ENCODE measurements at regions not wholly inside any gene's neighbourhood (a gene's known extent, or its start where the extent isn't known, plus 50 kb on each side); places are given as distances from the start of the nearest gene placed in this dataset.
"Not testable (repeated sequence)": the region's sequence is repeated elsewhere in the genome, so short reads cannot be mapped to it uniquely, and the experiment has no call there.

DNA sequence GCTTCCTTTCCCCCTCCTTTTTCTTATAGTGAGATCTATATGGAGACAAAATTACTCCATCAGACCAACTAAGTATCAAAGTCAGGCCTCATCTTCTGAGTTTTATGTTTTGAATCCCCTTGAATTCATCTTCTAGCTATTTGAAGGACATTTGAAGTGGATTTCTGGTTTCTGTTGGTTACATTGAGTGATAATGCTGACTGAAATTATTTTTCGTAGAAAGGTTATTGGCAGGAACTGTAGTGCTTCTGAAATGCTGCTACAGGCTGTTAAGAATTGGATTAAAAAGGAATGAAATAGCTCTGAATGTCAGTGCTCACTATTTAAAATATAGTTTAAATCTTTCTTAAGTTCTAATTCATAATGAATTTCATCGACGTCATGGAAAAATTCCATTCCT lies 361.0 kb upstream of the TMEFF2 start:
- Mint-ChIP-seq H3K4me1 (no peaks in the 10 kb centered on the region), H3K9me3 (no peaks in the 10 kb centered on the region), H3K27ac (no peak overlapping the region), H3K27me3 (ENCODE audit: low read depth, poor library complexity) (peaks cover 11% of the 10 kb centered on the region), H3K4me3 (no peak overlapping the region), H3K36me3 (ENCODE audit: low read depth) (no peaks in the 10 kb centered on the region)
- DNase-seq, result no peak
- TF ChIP-seq, protein P1, sequence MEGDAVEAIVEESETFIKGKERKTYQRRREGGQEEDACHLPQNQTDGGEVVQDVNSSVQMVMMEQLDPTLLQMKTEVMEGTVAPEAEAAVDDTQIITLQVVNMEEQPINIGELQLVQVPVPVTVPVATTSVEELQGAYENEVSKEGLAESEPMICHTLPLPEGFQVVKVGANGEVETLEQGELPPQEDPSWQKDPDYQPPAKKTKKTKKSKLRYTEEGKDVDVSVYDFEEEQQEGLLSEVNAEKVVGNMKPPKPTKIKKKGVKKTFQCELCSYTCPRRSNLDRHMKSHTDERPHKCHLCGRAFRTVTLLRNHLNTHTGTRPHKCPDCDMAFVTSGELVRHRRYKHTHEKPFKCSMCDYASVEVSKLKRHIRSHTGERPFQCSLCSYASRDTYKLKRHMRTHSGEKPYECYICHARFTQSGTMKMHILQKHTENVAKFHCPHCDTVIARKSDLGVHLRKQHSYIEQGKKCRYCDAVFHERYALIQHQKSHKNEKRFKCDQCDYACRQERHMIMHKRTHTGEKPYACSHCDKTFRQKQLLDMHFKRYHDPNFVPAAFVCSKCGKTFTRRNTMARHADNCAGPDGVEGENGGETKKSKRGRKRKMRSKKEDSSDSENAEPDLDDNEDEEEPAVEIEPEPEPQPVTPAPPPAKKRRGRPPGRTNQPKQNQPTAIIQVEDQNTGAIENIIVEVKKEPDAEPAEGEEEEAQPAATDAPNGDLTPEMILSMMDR (IDR thresholded peaks at IDR 0.05), result no peak

DNA sequence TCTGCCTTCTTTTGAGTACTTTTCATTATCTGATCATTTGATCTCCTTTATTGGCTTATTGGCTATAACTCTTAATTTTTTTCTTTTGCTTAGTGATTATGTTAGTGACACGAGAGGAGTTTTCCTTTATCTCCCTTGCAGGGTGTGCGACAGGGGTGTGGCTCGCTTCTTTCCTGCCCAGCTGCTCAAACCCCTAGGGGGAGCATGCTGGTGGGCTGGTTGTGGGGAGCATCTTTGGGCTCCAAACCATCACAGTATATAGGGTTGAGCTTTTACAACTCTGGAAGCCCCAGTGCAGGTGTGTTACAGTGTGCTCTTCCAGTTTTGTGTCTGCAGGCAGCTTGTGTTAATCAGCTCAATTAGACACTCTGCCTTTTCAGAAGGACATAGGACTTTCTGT lies 357.0 kb upstream of the TMEFF2 start:
- Mint-ChIP-seq H3K9me3 (no peaks in the 10 kb centered on the region), H3K4me1 (no peaks in the 10 kb centered on the region), H3K27me3 (ENCODE audit: low read depth, poor library complexity) (peaks cover 11% of the 10 kb centered on the region), H3K27ac (no peak overlapping the region), H3K36me3 (ENCODE audit: low read depth) (no peaks in the 10 kb centered on the region), H3K4me3 (no peak overlapping the region)
- DNase-seq, result no peak
- TF ChIP-seq, protein P1 (IDR thresholded peaks at IDR 0.05), result no peak

DNA sequence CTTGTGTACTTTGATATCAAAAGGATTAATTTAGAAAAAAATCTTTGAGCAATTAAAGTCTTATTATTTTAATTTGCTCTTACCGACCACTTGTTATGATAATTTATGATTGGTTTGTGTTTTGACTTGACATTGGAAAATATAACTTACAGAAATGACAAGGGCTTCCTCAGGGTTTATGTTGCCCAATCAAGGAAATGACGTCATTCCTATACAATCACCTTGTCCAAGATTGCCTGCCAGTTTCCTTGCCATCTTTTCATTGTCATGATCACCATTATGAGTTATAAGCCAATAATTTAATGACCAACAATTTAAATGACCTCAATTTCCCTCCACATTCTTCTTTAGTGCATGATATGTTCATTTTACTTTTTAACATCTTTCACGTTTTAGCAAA lies 351.8 kb upstream of the TMEFF2 start:
- no peaks in the 10 kb centered on the region for H3K27me3 Mint-ChIP-seq (ENCODE audit: low read depth, poor library complexity)
- H3K36me3 Mint-ChIP-seq (ENCODE audit: low read depth), result no peaks in the 10 kb centered on the region
- H3K4me1 Mint-ChIP-seq, result peaks cover 10% of the 10 kb centered on the region
- DNase-seq, result no peak
- no peak overlapping the region for H3K27ac Mint-ChIP-seq
- no peaks in the 10 kb centered on the region for H3K9me3 Mint-ChIP-seq
- no peak overlapping the region for H3K4me3 Mint-ChIP-seq
- TF ChIP-seq, protein P1 (IDR thresholded peaks at IDR 0.05), result no peak

DNA sequence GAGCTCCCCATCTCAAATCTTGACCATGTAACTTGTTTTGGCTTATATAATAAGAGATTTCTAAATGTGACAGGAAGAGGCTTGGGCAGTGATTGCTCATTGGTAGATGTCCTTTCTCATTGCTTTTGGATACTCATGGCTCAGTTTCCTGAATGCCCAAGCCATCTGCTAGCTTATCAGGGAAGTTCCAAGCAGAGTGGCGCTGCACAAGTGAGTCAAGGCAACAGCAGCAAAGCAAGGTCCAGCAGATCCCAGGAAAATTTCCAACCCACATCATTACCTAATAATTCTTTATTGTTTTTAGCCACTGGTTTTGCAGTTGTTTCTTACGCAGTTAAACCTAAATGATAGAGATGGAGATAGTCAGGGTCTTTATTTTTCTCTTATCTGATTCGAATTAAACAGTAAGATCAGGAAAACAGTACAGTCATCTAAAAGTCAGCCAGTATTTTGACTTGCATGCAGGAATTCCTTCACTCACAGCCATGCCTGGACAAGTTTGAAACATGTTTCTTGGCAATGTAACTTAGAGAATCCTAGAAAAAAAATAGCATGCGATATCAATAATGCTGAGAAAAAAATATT lies 349.7 kb upstream of the TMEFF2 start:
- Mint-ChIP-seq H3K27me3 (ENCODE audit: low read depth, poor library complexity) (no peaks in the 10 kb centered on the region), H3K4me1 (peaks cover 10% of the 10 kb centered on the region), H3K36me3 (ENCODE audit: low read depth) (no peaks in the 10 kb centered on the region), H3K4me3 (no peak overlapping the region), H3K27ac (no peak overlapping the region), H3K9me3 (no peaks in the 10 kb centered on the region)
- TF ChIP-seq, protein P1 (IDR thresholded peaks at IDR 0.05), result no peak
- no peak for DNase-seq

DNA sequence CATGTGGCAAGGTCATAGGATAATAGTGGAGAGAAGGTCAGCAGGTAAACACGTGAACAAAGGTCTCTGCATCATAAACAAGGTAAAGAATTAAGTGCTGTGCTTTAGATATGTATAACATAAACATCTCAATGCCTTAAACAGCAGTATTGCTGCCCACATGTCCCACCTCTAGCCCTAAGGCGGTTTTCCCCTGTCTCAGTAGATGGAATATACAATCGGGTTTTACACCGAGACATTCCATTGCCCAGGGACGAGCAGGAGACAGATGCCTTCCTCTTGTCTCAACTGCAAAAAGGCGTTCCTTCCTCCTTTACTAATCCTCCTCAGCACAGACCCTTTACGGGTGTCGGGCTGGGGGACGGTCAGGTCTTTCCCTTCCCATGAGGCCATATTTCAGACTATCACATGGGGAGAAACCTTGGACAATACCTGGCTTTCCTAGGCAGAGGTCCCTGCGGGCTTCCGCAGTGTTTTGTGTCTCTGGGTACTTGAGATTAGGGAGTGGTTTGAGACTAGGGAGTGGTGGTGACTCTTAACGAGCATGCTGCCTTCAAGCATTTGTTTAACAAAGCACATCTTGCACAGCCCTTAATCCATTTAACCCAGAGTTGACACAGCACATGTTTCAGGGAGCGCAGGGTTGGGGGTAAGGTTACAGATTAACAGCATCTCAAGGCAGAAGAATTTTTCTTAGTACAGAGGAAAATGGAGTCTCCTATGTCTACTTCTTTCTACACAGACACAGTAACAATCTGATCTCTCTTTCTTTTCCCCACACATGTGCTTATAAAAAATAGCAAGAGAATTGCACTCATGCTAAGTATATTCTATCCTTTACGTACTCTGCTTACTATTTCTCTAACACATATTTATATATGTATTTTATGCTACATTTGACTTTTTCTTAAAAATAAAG lies 347.7 kb upstream of the TMEFF2 start:
- not testable (repeated sequence) for H3K4me3 Mint-ChIP-seq; H3K36me3 Mint-ChIP-seq (ENCODE audit: low read depth); H3K9me3 Mint-ChIP-seq; H3K27ac Mint-ChIP-seq; DNase-seq; H3K4me1 Mint-ChIP-seq; H3K27me3 Mint-ChIP-seq (ENCODE audit: low read depth, poor library complexity)

DNA sequence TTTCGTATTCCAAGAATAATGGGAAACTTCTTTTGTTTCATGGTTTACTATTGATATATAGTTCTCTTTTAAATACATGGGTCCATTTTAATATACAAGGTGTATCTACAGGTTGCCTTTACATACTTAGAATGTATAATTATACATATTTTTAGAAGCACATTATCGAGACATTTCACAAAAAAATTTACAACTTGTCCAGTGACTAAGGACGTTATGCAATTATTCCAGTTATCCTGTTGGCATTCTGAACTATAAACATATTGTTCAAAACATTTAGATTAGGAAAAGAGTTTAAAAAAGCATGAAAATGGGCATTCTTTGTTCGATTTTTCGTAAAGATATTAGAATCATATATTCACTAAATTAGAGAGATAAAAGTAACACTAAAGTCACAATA lies 344.6 kb upstream of the TMEFF2 start:
- no peaks in the 10 kb centered on the region for H3K27me3 Mint-ChIP-seq (ENCODE audit: low read depth, poor library complexity)

More for the DNA sequence above, 344.6 kb upstream of the TMEFF2 start:
- Mint-ChIP-seq H3K27ac (no peak overlapping the region), H3K36me3 (ENCODE audit: low read depth) (no peaks in the 10 kb centered on the region), H3K9me3 (no peaks in the 10 kb centered on the region), H3K4me1 (peaks cover 10% of the 10 kb centered on the region), H3K4me3 (no peak overlapping the region)
- no peak for DNase-seq
- TF ChIP-seq, protein P1 (IDR thresholded peaks at IDR 0.05), result no peak
